ENCODE measurements at regions not wholly inside any gene's neighbourhood (a gene's known extent, or its start where the extent isn't known, plus 50 kb on each side); places are given as distances from the start of the nearest gene placed in this dataset.
"Not testable (repeated sequence)": the region's sequence is repeated elsewhere in the genome, so short reads cannot be mapped to it uniquely, and the experiment has no call there.

- no peak for DNase-seq (ENCODE audit: low read depth)
Measured at GRCh38 chr10:23955456-23956225, 253.3 kb upstream of the KIAA1217 start.

GRCh38 chr10:23965123-23965522 is 243.8 kb upstream of the KIAA1217 start:
- DNase-seq (ENCODE audit: low read depth), result no peak

- DNase-seq (ENCODE audit: low read depth), result no peak
Measured at GRCh38 chr10:23965880-23966279, 243.1 kb upstream of the KIAA1217 start.

GRCh38 chr10:23966504-23967051 is 242.4 kb upstream of the KIAA1217 start:
- no peak for DNase-seq (ENCODE audit: low read depth)

- DNase-seq (ENCODE audit: low read depth), result no peak
Measured at GRCh38 chr10:23968301-23968700, 240.6 kb upstream of the KIAA1217 start.

GRCh38 chr10:23974746-23975272 is 234.1 kb upstream of the KIAA1217 start:
- no peak for DNase-seq (ENCODE audit: low read depth)

- DNase-seq (ENCODE audit: low read depth), result no peak
Measured at GRCh38 chr10:23975431-23975830, 233.5 kb upstream of the KIAA1217 start.

GRCh38 chr10:23976275-23976674 is 232.7 kb upstream of the KIAA1217 start:
- no peak for DNase-seq (ENCODE audit: low read depth)

GRCh38 chr10:23978317-23978716 is 230.6 kb upstream of the KIAA1217 start:
- DNase-seq (ENCODE audit: low read depth), result no peak

- DNase-seq (ENCODE audit: low read depth), result no peak
Measured at GRCh38 chr10:23980094-23980493, 228.8 kb upstream of the KIAA1217 start.

- no peak for DNase-seq (ENCODE audit: low read depth)
Measured at GRCh38 chr10:23981520-23982309, 227.2 kb upstream of the KIAA1217 start.

GRCh38 chr10:23984405-23984804 is 224.5 kb upstream of the KIAA1217 start:
- not testable (repeated sequence) for DNase-seq (ENCODE audit: low read depth)

- no peak for DNase-seq (ENCODE audit: low read depth)
Measured at GRCh38 chr10:23988006-23988405, 220.9 kb upstream of the KIAA1217 start.

- peak; percentile 4 for DNase-seq (ENCODE audit: low read depth)
Measured at GRCh38 chr10:23994459-23995046, 214.4 kb upstream of the KIAA1217 start.

GRCh38 chr10:23999445-23999844 is 209.5 kb upstream of the KIAA1217 start:
- DNase-seq (ENCODE audit: low read depth), result no peak

- DNase-seq (ENCODE audit: low read depth), result no peak
Measured at GRCh38 chr10:24000271-24000813, 208.6 kb upstream of the KIAA1217 start.

- DNase-seq (ENCODE audit: low read depth), result no peak
Measured at GRCh38 chr10:24006741-24007140, 202.2 kb upstream of the KIAA1217 start.

- no peak for DNase-seq (ENCODE audit: low read depth)
Measured at GRCh38 chr10:24007359-24007758, 201.6 kb upstream of the KIAA1217 start.

- DNase-seq (ENCODE audit: low read depth), result no peak
Measured at GRCh38 chr10:24008164-24009091, 200.5 kb upstream of the KIAA1217 start.

- no peak for DNase-seq (ENCODE audit: low read depth)
Measured at GRCh38 chr10:24009115-24009514, 199.8 kb upstream of the KIAA1217 start.

GRCh38 chr10:24009736-24010135 is 199.2 kb upstream of the KIAA1217 start:
- no peak for DNase-seq (ENCODE audit: low read depth)

Data from HS-5 (cell line).